GM19328 (cell line): ENCODE measurements at regions not wholly inside any gene's neighbourhood (a gene's known extent, or its start where the extent isn't known, plus 50 kb on each side); places are given as distances from the start of the nearest gene placed in this dataset.
"Not testable (repeated sequence)": the region's sequence is repeated elsewhere in the genome, so short reads cannot be mapped to it uniquely, and the experiment has no call there.

ENCODE experiments used
- ATAC-seq: cut with Tn5 transposase; IDR thresholded peaks from one replicate; pipeline ENCODE4 v1.9.1; 2021; ENCODE audit warnings: mild to moderate bottlenecking, moderate library complexity; ENCODE audit not compliant: unreplicated experiment

- no peak for ATAC-seq
Observed at GRCh38 chr2:59249441-59250306, 1008.5 kb upstream of the FANCL start.

- ATAC-seq = no peak
Observed at GRCh38 chr2:59239146-59239545, 998.0 kb upstream of the FANCL start.

GRCh38 chr2:59237311-59237710 is 996.2 kb upstream of the FANCL start:
- no peak for ATAC-seq

- no peak for ATAC-seq
Observed at GRCh38 chr2:59236723-59237122, 995.6 kb upstream of the FANCL start.

- no peak for ATAC-seq
Observed at GRCh38 chr2:59233920-59234319, 992.8 kb upstream of the FANCL start.

- no peak for ATAC-seq
Observed at GRCh38 chr2:59233448-59233847, 992.3 kb upstream of the FANCL start.

GRCh38 chr2:59232394-59233165 is 991.5 kb upstream of the FANCL start:
- no peak for ATAC-seq

GRCh38 chr2:59226362-59226761 is 985.2 kb upstream of the FANCL start:
- ATAC-seq = not testable (repeated sequence)

GRCh38 chr2:59223742-59224141 is 982.6 kb upstream of the FANCL start:
- no peak for ATAC-seq

- ATAC-seq = no peak
Observed at GRCh38 chr2:59217360-59217759, 976.2 kb upstream of the FANCL start.

- ATAC-seq = no peak
Observed at GRCh38 chr2:59206361-59206760, 965.2 kb upstream of the FANCL start.

GRCh38 chr2:59204040-59204439 is 962.9 kb upstream of the FANCL start:
- ATAC-seq = no peak

- no peak for ATAC-seq
Observed at GRCh38 chr2:59196491-59196890, 955.4 kb upstream of the FANCL start.

- no peak for ATAC-seq
Observed at GRCh38 chr2:59195851-59196250, 954.7 kb upstream of the FANCL start.

GRCh38 chr2:59191781-59192180 is 950.7 kb upstream of the FANCL start:
- no peak for ATAC-seq

- no peak for ATAC-seq
Observed at GRCh38 chr2:59190518-59190917, 949.4 kb upstream of the FANCL start.

- ATAC-seq = no peak
Observed at GRCh38 chr2:59184276-59185020, 943.3 kb upstream of the FANCL start.

GRCh38 chr2:59183070-59183469 is 941.9 kb upstream of the FANCL start:
- ATAC-seq = no peak

- ATAC-seq = no peak
Observed at GRCh38 chr2:59182249-59182648, 941.1 kb upstream of the FANCL start.

GRCh38 chr2:59181347-59181746 is 940.2 kb upstream of the FANCL start:
- ATAC-seq = no peak

GRCh38 chr2:59180621-59181020 is 939.5 kb upstream of the FANCL start:
- no peak for ATAC-seq
